A549 (cell line): ENCODE measurements at regions not wholly inside any gene's neighbourhood (a gene's known extent, or its start where the extent isn't known, plus 50 kb on each side); places are given as distances from the start of the nearest gene placed in this dataset.

Source experiments
- ATAC-seq, 2 experiments: fragments of 200-7000 bp in 1 of 2; fragments of >200 bp in 1 of 2; cut with Nextera tagmentation in 1 of 2; cut with Tn5 transposase in 1 of 2; 3 replicates each; pipeline versions ENCODE4 v1.8.0 to v1.9.1; 2018 to 2020; ENCODE audit warnings: mild to moderate bottlenecking in 1 of 2, moderate library complexity in 1 of 2
- CTCF ChIA-PET: fragments of 300-600 bp; sonication (Branson Sonifier 250); formaldehyde crosslinking; extraction: SDS; loops from one replicate; lab custom pipeline; 2021; ENCODE audit warnings: antibody characterized with exemption, inconsistent platforms; lab: Yijun Ruan, JAX
- POLR2A ChIA-PET: fragments of 350-600 bp; formaldehyde crosslinking; extraction: SDS; loops from one replicate; lab custom pipeline; 2021; ENCODE audit warnings: antibody characterized with exemption, inconsistent platforms; lab: Yijun Ruan, JAX
- DNase-seq, 2 experiments: peaks; one replicate each; pipeline versions ENCODE4 v3.0.0 to v3.0.0-alpha.2; 2011 to 2016; ENCODE audit warnings: low read depth in 1 of 2, low spot score in 1 of 2
- FAIRE-seq: peaks from 2 replicates; lab custom pipeline; 2011; peaks lifted over from hg19 to GRCh38; lab: Jason Lieb, UNC
- H3K27ac ChIP-seq, 2 experiments: fragments of >200 bp; sonication (Bioruptor Twin); formaldehyde crosslinking; 3 replicates each; pipeline ENCODE4 v1.5.1; 2016 to 2017
- H3K4me1 ChIP-seq: fragments of >200 bp; sonication (Bioruptor Twin); formaldehyde crosslinking; 3 replicates; pipeline ENCODE4 v1.6.1; 2016
- H3K4me2 ChIP-seq: fragments of >200 bp; sonication (Bioruptor Twin); formaldehyde crosslinking; 3 replicates; pipeline ENCODE4 v1.6.1; 2016
- H3K4me3 ChIP-seq: fragments of >200 bp; sonication (Bioruptor Twin); formaldehyde crosslinking; 3 replicates; pipeline ENCODE4 v1.5.1; 2016
- H3K9me3 ChIP-seq: fragments of >200 bp; sonication (Bioruptor Twin); formaldehyde crosslinking; 3 replicates; pipeline ENCODE4 v1.6.1; 2016
- BHLHE40 ChIP-seq: IDR thresholded peaks from 2 replicates; pipeline ENCODE4 v1.6.1; 2012; ENCODE audit warnings: low read depth, low read length, inconsistent platforms
- CHD2 ChIP-seq: fragments of 150-350 bp; IDR thresholded peaks from 2 replicates; pipeline ENCODE4 v1.6.1; 2014; ENCODE audit warnings: low read length; ENCODE audit not compliant: partially characterized antibody
- EHF ChIP-seq: fragments of 250-450 bp; sonication (Bioruptor Pico); IDR thresholded peaks from 2 replicates; pipeline ENCODE4 v1.5.0; 2020; ENCODE audit warnings: mild to moderate bottlenecking
- GATA3 ChIP-seq: IDR thresholded peaks from 2 replicates; pipeline ENCODE4 v1.6.1; 2012; ENCODE audit warnings: borderline replicate concordance
- HDAC2 ChIP-seq: fragments of 200-600 bp; sonication (generic); IDR thresholded peaks from 2 replicates; pipeline ENCODE4 v1.6.1; 2016
- HOXA7 ChIP-seq: fragments of 250-450 bp; sonication (Bioruptor Pico); IDR thresholded peaks from 2 replicates; pipeline ENCODE4 v1.5.0; 2020; ENCODE audit warnings: mild to moderate bottlenecking, moderate library complexity
- JUN ChIP-seq, 2 experiments: fragments of >200 bp; sonication (Bioruptor Twin); formaldehyde crosslinking; IDR thresholded peaks; 2 replicates in 1 of 2; 3 replicates in 1 of 2; pipeline ENCODE4 v1.6.1; 2016 to 2017
- KDM1A ChIP-seq: fragments of 200-600 bp; sonication (generic); IDR thresholded peaks from 2 replicates; pipeline ENCODE4 v1.6.1; 2016; ENCODE audit warnings: low read depth, mild to moderate bottlenecking
- MAFK ChIP-seq: fragments of 450-650 bp; IDR thresholded peaks from 2 replicates; pipeline ENCODE4 v1.6.1; 2014; ENCODE audit not compliant: partially characterized antibody
- MAZ ChIP-seq: fragments of 150-350 bp; IDR thresholded peaks from 2 replicates; pipeline ENCODE4 v1.6.1; 2014; ENCODE audit warnings: antibody characterized with exemption, low read depth, low read length, borderline replicate concordance
- NR3C1 ChIP-seq: fragments of >200 bp; sonication (Bioruptor Twin); formaldehyde crosslinking; IDR thresholded peaks from 3 replicates; pipeline ENCODE4 v1.6.1; 2017
- PHF8 ChIP-seq: fragments of 200-600 bp; sonication (generic); IDR thresholded peaks from 2 replicates; pipeline ENCODE4 v1.6.1; 2016; ENCODE audit warnings: low read depth, mild to moderate bottlenecking, antibody characterized with exemption, moderate library complexity, borderline replicate concordance
- RAD21 ChIP-seq, 2 experiments: fragments of >200 bp in 1 of 2; sonication (Bioruptor Twin) in 1 of 2; formaldehyde crosslinking in 1 of 2; IDR thresholded peaks in 1 of 2; conservative IDR thresholded peaks in 1 of 2; 2 replicates in 1 of 2; 3 replicates in 1 of 2; pipeline ENCODE4 v1.6.1; 2012 to 2018; ENCODE audit warnings: inconsistent platforms in 1 of 2
- RARB ChIP-seq: fragments of 250-450 bp; sonication (Bioruptor Pico); IDR thresholded peaks from 2 replicates; pipeline ENCODE4 v1.8.0; 2021; ENCODE audit warnings: mild to moderate bottlenecking, moderate library complexity
- RCOR1 ChIP-seq: fragments of 150-350 bp; IDR thresholded peaks from 2 replicates; pipeline ENCODE4 v1.6.1; 2014; ENCODE audit warnings: antibody characterized with exemption, low read length, low read depth
- RFX5 ChIP-seq: fragments of 450-650 bp; IDR thresholded peaks from 2 replicates; pipeline ENCODE4 v1.7.1; 2014; ENCODE audit warnings: antibody characterized with exemption, mild to moderate bottlenecking, moderate library complexity
- RNF2 ChIP-seq: fragments of 200-600 bp; sonication (generic); IDR thresholded peaks from 2 replicates; pipeline ENCODE4 v1.6.1; 2016; ENCODE audit warnings: low read depth, mild to moderate bottlenecking, antibody characterized with exemption, moderate library complexity, borderline replicate concordance
- SMC3 ChIP-seq: fragments of >200 bp; sonication (Bioruptor Twin); formaldehyde crosslinking; IDR thresholded peaks from 3 replicates; pipeline ENCODE4 v1.6.1; 2018; ENCODE audit warnings: inconsistent platforms
- SREBF2 ChIP-seq: fragments of 450-650 bp; IDR thresholded peaks from 2 replicates; pipeline ENCODE4 v1.6.1; 2014; ENCODE audit warnings: mild to moderate bottlenecking, moderate library complexity
- TFCP2L1 ChIP-seq: fragments of 250-450 bp; sonication (Bioruptor Pico); IDR thresholded peaks from 2 replicates; pipeline ENCODE4 v1.5.0; 2021; ENCODE audit warnings: mild to moderate bottlenecking
- WGBS: methylation state at CpG from one replicate; pipeline ENCODE4 v1.1.6; 2017; ENCODE audit errors: missing lambda C conversion rate; 5-methylcytosine and 5-hydroxymethylcytosine counted together
- TF ChIP-seq, protein P1 (sequence below): IDR thresholded peaks from 2 replicates; pipeline ENCODE4 v1.6.1; 2012
- TF ChIP-seq, protein P2 (sequence below): fragments of >200 bp; sonication (Bioruptor Twin); formaldehyde crosslinking; IDR thresholded peaks from 3 replicates; pipeline ENCODE4 v1.6.1; 2016
- TF ChIP-seq, protein P3 (sequence below): IDR thresholded peaks from 2 replicates; pipeline ENCODE4 v1.6.1; 2012
- TF ChIP-seq, protein P4 (sequence below): IDR thresholded peaks from 2 replicates; pipeline ENCODE4 v1.6.1; 2012; ENCODE audit warnings: low read depth, borderline replicate concordance
- TF ChIP-seq, protein P5 (sequence below): fragments of 450-650 bp; IDR thresholded peaks from 2 replicates; pipeline ENCODE4 v1.6.1; 2014; ENCODE audit warnings: antibody characterized with exemption

DNA sequence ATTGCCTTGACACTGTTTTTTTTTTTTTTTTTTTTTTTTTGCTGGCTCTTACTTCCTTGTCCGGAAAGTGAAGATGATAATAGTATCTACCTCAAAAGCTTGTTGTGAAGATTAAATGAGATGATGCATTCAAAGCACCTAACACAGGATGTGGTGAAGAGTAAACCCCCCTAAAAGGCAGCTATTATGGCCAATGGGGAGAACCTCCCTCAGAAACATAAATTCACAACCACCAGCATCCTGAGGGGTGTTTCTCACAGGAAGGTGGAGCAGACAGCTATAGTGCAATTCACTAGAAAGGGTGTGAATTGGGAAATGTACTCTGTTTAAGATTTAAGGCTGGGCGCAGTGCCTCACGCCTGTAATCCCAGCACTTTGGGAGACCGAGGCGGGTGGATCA lies 85.4 kb upstream of the CRY1 start:
- peaks cover 4% of the 10 kb centered on the region; the same call in 2 of the 3 replicates for H3K4me1 ChIP-seq
- no peak overlapping the region for H3K4me3 ChIP-seq
- TF ChIP-seq, protein P1, sequence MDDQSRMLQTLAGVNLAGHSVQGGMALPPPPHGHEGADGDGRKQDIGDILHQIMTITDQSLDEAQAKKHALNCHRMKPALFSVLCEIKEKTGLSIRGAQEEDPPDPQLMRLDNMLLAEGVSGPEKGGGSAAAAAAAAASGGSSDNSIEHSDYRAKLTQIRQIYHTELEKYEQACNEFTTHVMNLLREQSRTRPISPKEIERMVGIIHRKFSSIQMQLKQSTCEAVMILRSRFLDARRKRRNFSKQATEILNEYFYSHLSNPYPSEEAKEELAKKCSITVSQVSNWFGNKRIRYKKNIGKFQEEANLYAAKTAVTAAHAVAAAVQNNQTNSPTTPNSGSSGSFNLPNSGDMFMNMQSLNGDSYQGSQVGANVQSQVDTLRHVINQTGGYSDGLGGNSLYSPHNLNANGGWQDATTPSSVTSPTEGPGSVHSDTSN = no peak
- TF ChIP-seq, protein P2, sequence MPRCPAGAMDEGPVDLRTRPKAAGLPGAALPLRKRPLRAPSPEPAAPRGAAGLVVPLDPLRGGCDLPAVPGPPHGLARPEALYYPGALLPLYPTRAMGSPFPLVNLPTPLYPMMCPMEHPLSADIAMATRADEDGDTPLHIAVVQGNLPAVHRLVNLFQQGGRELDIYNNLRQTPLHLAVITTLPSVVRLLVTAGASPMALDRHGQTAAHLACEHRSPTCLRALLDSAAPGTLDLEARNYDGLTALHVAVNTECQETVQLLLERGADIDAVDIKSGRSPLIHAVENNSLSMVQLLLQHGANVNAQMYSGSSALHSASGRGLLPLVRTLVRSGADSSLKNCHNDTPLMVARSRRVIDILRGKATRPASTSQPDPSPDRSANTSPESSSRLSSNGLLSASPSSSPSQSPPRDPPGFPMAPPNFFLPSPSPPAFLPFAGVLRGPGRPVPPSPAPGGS = no peak
- no peak for TF ChIP-seq EHF (CRISPR knock-in tag)
- TF ChIP-seq RFX5 = no peak
- TF ChIP-seq HDAC2 = no peak
- no peak for TF ChIP-seq KDM1A
- no peak for TF ChIP-seq SMC3
- TF ChIP-seq, all 56 proteins: peak for 0
- WGBS = 94% methylated on average over 5 of the region's 5 CpGs
- CTCF ChIA-PET = interaction anchor here (0.6 kb wide), 1 partner anchor 25 kb away, joined by 3 read pairs; no protein-coding TSS in a partner anchor
- Histone ChIP-seq H3K27ac (no peak overlapping the region), H3K9me3 (no peaks in the 10 kb centered on the region), H3K4me2 (no peak overlapping the region)
- ATAC-seq = no peak
- DNase-seq = no peak
- FAIRE-seq = no peak
- POLR2A ChIA-PET = interaction anchor here (0.6 kb wide), 1 partner anchor 55 kb away, joined by 3 read pairs; no protein-coding TSS in a partner anchor

DNA sequence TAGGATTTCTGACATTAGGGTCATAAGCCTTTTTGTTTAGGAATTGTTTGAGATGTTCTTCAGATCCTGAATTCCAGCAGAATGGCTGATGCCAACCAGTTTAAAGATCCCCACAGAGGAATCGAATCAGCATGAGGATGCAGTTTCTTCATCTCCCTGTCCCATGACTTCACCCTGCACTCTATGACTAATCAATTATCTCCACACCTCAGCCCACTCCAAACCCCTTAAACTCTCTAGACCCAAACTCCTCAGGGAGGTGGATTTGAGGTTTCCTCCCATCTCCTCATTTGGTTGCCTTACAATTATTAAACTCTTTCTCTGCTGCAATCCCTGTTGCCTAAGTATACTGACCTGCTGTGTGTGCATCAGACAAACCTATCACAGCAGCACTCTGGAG lies 86.5 kb upstream of the CRY1 start:
- H3K4me3 ChIP-seq = no peak overlapping the region
- CTCF ChIA-PET = no interaction called here
- TF ChIP-seq NR3C1 = no peak
- no peak for TF ChIP-seq CHD2
- TF ChIP-seq JUN (IDR thresholded peaks at IDR 0.05) = no peak
- TF ChIP-seq, all 56 proteins: peak for 0
- Histone ChIP-seq H3K9me3 (no peaks in the 10 kb centered on the region; the same call in 2 of the 3 replicates), H3K4me1 (peaks cover 4% of the 10 kb centered on the region; the same call in 2 of the 3 replicates), H3K4me2 (0 out of 3 replicates have a peak overlapping the region, but pooled peaks have one; percentile 12), H3K27ac (no peak overlapping the region; a peak in 1 of 6 replicates)
- peak; percentile 30 to 38; a peak in 2 of 6 replicates for ATAC-seq
- POLR2A ChIA-PET = no interaction called here
- FAIRE-seq = no peak
- peak in 1 of 2 experiments; percentile 21 for DNase-seq
- 43% methylated on average over 1 of the region's 1 CpG for WGBS

DNA sequence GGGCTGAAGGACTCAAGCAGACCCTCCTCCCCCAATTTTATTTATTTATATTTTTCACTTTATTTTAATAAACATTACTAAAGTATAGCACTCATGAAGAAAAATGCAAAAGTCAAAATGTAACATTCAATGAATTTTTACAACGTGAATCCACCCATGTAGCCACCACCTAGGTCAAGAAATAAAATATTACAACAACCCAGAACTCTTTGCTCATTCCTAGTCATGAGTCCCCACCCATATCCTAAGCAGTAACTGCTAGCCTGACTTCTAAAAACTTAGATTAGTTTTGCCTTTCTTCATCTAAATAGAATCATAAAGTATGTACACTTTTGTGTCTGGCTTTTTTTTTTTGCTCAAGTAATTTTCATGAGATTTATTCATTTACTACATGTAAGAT lies 86.9 kb upstream of the CRY1 start:
- ATAC-seq = no peak

DNA sequence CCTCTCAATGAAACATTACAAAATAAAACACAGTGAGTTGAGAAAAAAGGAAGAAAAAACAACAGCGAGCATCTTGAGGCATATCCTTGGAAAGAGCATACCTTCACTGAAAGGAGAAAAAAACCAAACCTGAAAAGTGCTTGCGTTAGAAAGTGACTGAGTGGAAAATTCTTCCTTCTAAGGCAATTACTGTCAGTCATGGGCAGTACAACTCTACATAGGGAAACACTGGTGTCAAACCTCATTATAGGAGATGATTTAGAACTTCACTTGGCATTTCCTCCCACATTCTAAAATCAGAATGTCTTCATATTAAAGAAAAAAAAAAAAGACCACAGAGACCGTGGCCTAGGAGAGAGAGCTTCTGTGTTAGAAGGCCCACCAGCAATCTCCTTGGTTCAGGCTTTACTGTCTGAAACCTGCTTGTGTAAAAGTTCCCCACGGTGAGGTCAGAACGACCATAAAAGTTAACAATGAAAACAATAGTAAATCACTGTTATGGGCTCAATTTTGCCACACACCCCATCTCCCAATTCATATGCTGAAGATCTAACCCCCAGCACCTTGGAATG lies 91.1 kb upstream of the CRY1 start:
- POLR2A ChIA-PET = no interaction called here
- H3K4me3 ChIP-seq = no peak overlapping the region
- CTCF ChIA-PET = interaction anchor here (0.6 kb wide), 1 partner anchor 37 kb away, joined by 3 read pairs; no protein-coding TSS in a partner anchor
- H3K27ac ChIP-seq = no peak overlapping the region
- 23% methylated on average over 5 of the region's 5 CpGs for WGBS
- H3K4me2 ChIP-seq = no peak overlapping the region
- ATAC-seq (no peak), FAIRE-seq (no peak), DNase-seq (no peak)
- H3K4me1 ChIP-seq = peaks cover 4% of the 10 kb centered on the region; the same call in 2 of the 3 replicates
- peaks cover 6% of the 10 kb centered on the region; the same call in 1 of the 3 replicates for H3K9me3 ChIP-seq
- TF ChIP-seq RCOR1 (no peak), GATA3 (no peak), PHF8 (no peak), HOXA7 (CRISPR knock-in tag) (no peak), MAZ (no peak), TFCP2L1 (CRISPR knock-in tag) (no peak), BHLHE40 (no peak), RAD21 (conservative IDR thresholded peaks at IDR 0.05 in 1 of 2, IDR thresholded peaks at IDR 0.05 in 1 of 2) (no peak), RARB (CRISPR knock-in tag) (no peak), SREBF2 (no peak), RNF2 (no peak), MAFK (no peak)
- TF ChIP-seq, protein P3, sequence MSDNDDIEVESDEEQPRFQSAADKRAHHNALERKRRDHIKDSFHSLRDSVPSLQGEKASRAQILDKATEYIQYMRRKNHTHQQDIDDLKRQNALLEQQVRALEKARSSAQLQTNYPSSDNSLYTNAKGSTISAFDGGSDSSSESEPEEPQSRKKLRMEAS = no peak
- TF ChIP-seq, protein P4, sequence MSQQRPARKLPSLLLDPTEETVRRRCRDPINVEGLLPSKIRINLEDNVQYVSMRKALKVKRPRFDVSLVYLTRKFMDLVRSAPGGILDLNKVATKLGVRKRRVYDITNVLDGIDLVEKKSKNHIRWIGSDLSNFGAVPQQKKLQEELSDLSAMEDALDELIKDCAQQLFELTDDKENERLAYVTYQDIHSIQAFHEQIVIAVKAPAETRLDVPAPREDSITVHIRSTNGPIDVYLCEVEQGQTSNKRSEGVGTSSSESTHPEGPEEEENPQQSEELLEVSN = no peak
- TF ChIP-seq, protein P5, sequence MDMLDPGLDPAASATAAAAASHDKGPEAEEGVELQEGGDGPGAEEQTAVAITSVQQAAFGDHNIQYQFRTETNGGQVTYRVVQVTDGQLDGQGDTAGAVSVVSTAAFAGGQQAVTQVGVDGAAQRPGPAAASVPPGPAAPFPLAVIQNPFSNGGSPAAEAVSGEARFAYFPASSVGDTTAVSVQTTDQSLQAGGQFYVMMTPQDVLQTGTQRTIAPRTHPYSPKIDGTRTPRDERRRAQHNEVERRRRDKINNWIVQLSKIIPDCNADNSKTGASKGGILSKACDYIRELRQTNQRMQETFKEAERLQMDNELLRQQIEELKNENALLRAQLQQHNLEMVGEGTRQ = no peak

More for the DNA sequence above, 86.9 kb upstream of the CRY1 start:
- no peak for DNase-seq
- no peaks in the 10 kb centered on the region; the same call in 2 of the 3 replicates for H3K9me3 ChIP-seq
- H3K4me3 ChIP-seq = no peak overlapping the region
- 8% methylated on average over 1 of the region's 1 CpG for WGBS
- POLR2A ChIA-PET = no interaction called here
- no peak for FAIRE-seq
- no peak overlapping the region for H3K4me2 ChIP-seq
- H3K4me1 ChIP-seq = peaks cover 4% of the 10 kb centered on the region; the same call in 2 of the 3 replicates
- TF ChIP-seq, protein P1 = no peak
- TF ChIP-seq EHF (CRISPR knock-in tag) = no peak
- no peak overlapping the region for H3K27ac ChIP-seq
- CTCF ChIA-PET = no interaction called here
